H1 (cell line): ENCODE measurements at regions not wholly inside any gene's neighbourhood (a gene's known extent, or its start where the extent isn't known, plus 50 kb on each side); places are given as distances from the start of the nearest gene placed in this dataset.

ENCODE experiments used
- ATF2 ChIP-seq: IDR thresholded peaks from 2 replicates; pipeline ENCODE4 v1.6.1; 2012; ENCODE audit warnings: low read length, inconsistent platforms
- BCL11A ChIP-seq, 2 experiments: IDR thresholded peaks; one replicate each; pipeline ENCODE4 v1.6.1; 2011; ENCODE audit warnings: low read depth in 2 of 2, low read length in 2 of 2, mild to moderate bottlenecking in 2 of 2
- EGR1 ChIP-seq: IDR thresholded peaks from 2 replicates; pipeline ENCODE4 v1.6.1; 2011; ENCODE audit warnings: low read depth, low read length, borderline replicate concordance

- TF ChIP-seq EGR1 (no peak), BCL11A (IDR thresholded peaks at IDR 0.05; ENCODE audit: low read depth in 2 of 2, low read length in 2 of 2) (no peak), ATF2 (no peak)
These were observed 1548.5 kb upstream of the IGFBP7 start (continued) for GRCh38 chr4:58658701-58659100.
